Muscle of leg (tissue), 3 donors: ENCODE measurements at regions not wholly inside any gene's neighbourhood (a gene's known extent, or its start where the extent isn't known, plus 50 kb on each side); places are given as distances from the start of the nearest gene placed in this dataset.
"Not testable (repeated sequence)": the region's sequence is repeated elsewhere in the genome, so short reads cannot be mapped to it uniquely, and the experiment has no call there.

Source experiments
- DNase-seq: peaks from one replicate; pipeline ENCODE4 v3.0.0; 2013
- H3K27ac ChIP-seq: one replicate; pipeline ENCODE4 v1.5.1; 2013; ENCODE audit warnings: mild to moderate bottlenecking, low read length, control low read depth
- H3K27me3 ChIP-seq: one replicate; pipeline ENCODE4 v1.6.1; 2013; ENCODE audit warnings: low read length; ENCODE audit not compliant: control insufficient read depth, insufficient read depth
- H3K36me3 ChIP-seq: one replicate; pipeline ENCODE4 v1.6.1; 2013; ENCODE audit warnings: low read length; ENCODE audit not compliant: control insufficient read depth, insufficient read depth
- H3K4me1 ChIP-seq: one replicate; pipeline ENCODE4 v1.6.1; 2013; ENCODE audit warnings: low read length; ENCODE audit not compliant: control insufficient read depth, insufficient read depth
- H3K4me3 ChIP-seq: one replicate; pipeline ENCODE4 v1.5.1; 2013; ENCODE audit warnings: low read length, control low read depth
- H3K9me3 ChIP-seq: replicated peaks from 2 replicates; pipeline ENCODE4 v1.6.1; 2013; ENCODE audit warnings: low read depth, low read length; ENCODE audit not compliant: control insufficient read depth
- WGBS: methylation state at CpG from one replicate; pipeline ENCODE4 v1.1.5; 2013; ENCODE audit warnings: missing lambda C conversion rate; ENCODE audit not compliant: insufficient coverage; 5-methylcytosine and 5-hydroxymethylcytosine counted together

- not testable (repeated sequence) for H3K4me3 ChIP-seq, H3K4me1 ChIP-seq, DNase-seq, H3K27me3 ChIP-seq, H3K27ac ChIP-seq, H3K36me3 ChIP-seq
- H3K9me3 ChIP-seq, result peaks cover 41% of the 10 kb centered on the region
- 73% methylated on average over 4 of the region's 4 CpGs for WGBS
Observed at GRCh38 chr17:26936645-26937044, 357.3 kb upstream of the WSB1 start.

- H3K27me3 ChIP-seq, H3K36me3 ChIP-seq, DNase-seq, H3K4me1 ChIP-seq, H3K27ac ChIP-seq, H3K4me3 ChIP-seq: not testable (repeated sequence)
- WGBS, result 71% methylated on average over 1 of the region's 1 CpG
- peaks cover 41% of the 10 kb centered on the region for H3K9me3 ChIP-seq
Observed at GRCh38 chr17:26937750-26938322, 356.1 kb upstream of the WSB1 start.

GRCh38 chr17:26939755-26940154 is 354.2 kb upstream of the WSB1 start:
- 82% methylated on average over 8 of the region's 8 CpGs for WGBS
- H3K27me3 ChIP-seq, result not testable (repeated sequence)

GRCh38 chr17:26940587-26940986 is 353.3 kb upstream of the WSB1 start:
- H3K4me3 ChIP-seq, H3K36me3 ChIP-seq, H3K27ac ChIP-seq, DNase-seq, H3K4me1 ChIP-seq, H3K27me3 ChIP-seq: not testable (repeated sequence)
- WGBS, result 32% methylated on average over 2 of the region's 2 CpGs
- peaks cover 41% of the 10 kb centered on the region for H3K9me3 ChIP-seq

More at GRCh38 chr17:26939755-26940154, 354.2 kb upstream of the WSB1 start:
- not testable (repeated sequence) for DNase-seq, H3K36me3 ChIP-seq, H3K4me1 ChIP-seq, H3K4me3 ChIP-seq, H3K27ac ChIP-seq
- H3K9me3 ChIP-seq, result peaks cover 41% of the 10 kb centered on the region

GRCh38 chr17:26962255-26963162 is 331.4 kb upstream of the WSB1 start:
- H3K9me3 ChIP-seq, result no peaks in the 10 kb centered on the region
- peaks cover 11% of the 10 kb centered on the region for H3K27me3 ChIP-seq
- no peaks in the 10 kb centered on the region for H3K36me3 ChIP-seq
- no peaks in the 10 kb centered on the region for H3K4me1 ChIP-seq
- 35% methylated on average over 75 of the region's 91 CpGs for WGBS
- no peak overlapping the region for H3K27ac ChIP-seq
- H3K4me3 ChIP-seq, result no peak overlapping the region
- DNase-seq, result no peak

GRCh38 chr17:26963163-26963503 is 330.8 kb upstream of the WSB1 start:
- H3K36me3 ChIP-seq, result no peaks in the 10 kb centered on the region
- no peak for DNase-seq
- H3K4me3 ChIP-seq, result no peak overlapping the region
- H3K27ac ChIP-seq, result no peak overlapping the region
- 33% methylated on average over 26 of the region's 26 CpGs for WGBS
- H3K4me1 ChIP-seq, result no peaks in the 10 kb centered on the region
- no peaks in the 10 kb centered on the region for H3K9me3 ChIP-seq
- peaks cover 11% of the 10 kb centered on the region for H3K27me3 ChIP-seq

- H3K27ac ChIP-seq, H3K9me3 ChIP-seq, H3K4me3 ChIP-seq, DNase-seq, H3K4me1 ChIP-seq, H3K36me3 ChIP-seq: not testable (repeated sequence)
- 88% methylated on average over 1 of the region's 1 CpG for WGBS
- peaks cover 11% of the 10 kb centered on the region for H3K27me3 ChIP-seq
Observed at GRCh38 chr17:26965898-26966624, 327.9 kb upstream of the WSB1 start.

- not testable (repeated sequence) for DNase-seq, H3K4me3 ChIP-seq, H3K4me1 ChIP-seq, H3K9me3 ChIP-seq, H3K36me3 ChIP-seq, H3K27ac ChIP-seq
- H3K27me3 ChIP-seq, result peaks cover 11% of the 10 kb centered on the region
- WGBS, result 53% methylated on average over 2 of the region's 2 CpGs
Observed at GRCh38 chr17:26966625-26967179, 327.2 kb upstream of the WSB1 start.

- WGBS, result 89% methylated on average over 30 of the region's 30 CpGs
Observed at GRCh38 chr17:26981845-26982425, 312.0 kb upstream of the WSB1 start.

GRCh38 chr17:26982563-26982962 is 311.4 kb upstream of the WSB1 start:
- not testable (repeated sequence) for H3K36me3 ChIP-seq
- WGBS, result 71% methylated on average over 2 of the region's 3 CpGs

More at GRCh38 chr17:26981845-26982425, 312.0 kb upstream of the WSB1 start:
- H3K27me3 ChIP-seq, DNase-seq, H3K36me3 ChIP-seq, H3K4me3 ChIP-seq, H3K4me1 ChIP-seq, H3K27ac ChIP-seq: not testable (repeated sequence)
- H3K9me3 ChIP-seq, result peaks cover 15% of the 10 kb centered on the region

More at GRCh38 chr17:26982563-26982962, 311.4 kb upstream of the WSB1 start:
- not testable (repeated sequence) for H3K27me3 ChIP-seq, H3K4me1 ChIP-seq, H3K4me3 ChIP-seq, DNase-seq, H3K27ac ChIP-seq
- H3K9me3 ChIP-seq, result peaks cover 15% of the 10 kb centered on the region
